H1 (cell line): ENCODE measurements at regions not wholly inside any gene's neighbourhood (a gene's known extent, or its start where the extent isn't known, plus 50 kb on each side); places are given as distances from the start of the nearest gene placed in this dataset.

Experiments
- CTCF ChIA-PET: fragments of 300-600 bp; sonication (Branson Sonifier 250); formaldehyde crosslinking; loops from one replicate; lab custom pipeline; 2021; ENCODE audit not compliant: partially characterized antibody; lab: Charles Lee
- POLR2A ChIA-PET: fragments of 300-600 bp; sonication (Branson Sonifier 250); formaldehyde crosslinking; loops from one replicate; lab custom pipeline; 2021; ENCODE audit warnings: inconsistent platforms; ENCODE audit not compliant: partially characterized antibody; lab: Charles Lee
- DNase-seq, 2 experiments: peaks; one replicate each; pipeline versions ENCODE4 v3.0.0 to v3.0.0-alpha.2; 2010 to 2022; ENCODE audit warnings: low spot score in 2 of 2, low read depth in 1 of 2, mixed read lengths in 1 of 2
- FAIRE-seq: peaks from 2 replicates; lab custom pipeline; 2011; peaks lifted over from hg19 to GRCh38; lab: Jason Lieb, UNC
- H2AFZ ChIP-seq: 2 replicates; pipeline ENCODE4 v1.8.1; 2012; ENCODE audit warnings: low read length, inconsistent platforms
- H2AK5ac ChIP-seq: 2 replicates; pipeline ENCODE4 v1.6.1; 2013; ENCODE audit warnings: low read depth, low read length
- H2BK120ac ChIP-seq: replicated peaks from 2 replicates; pipeline ENCODE3; 2013; ENCODE audit warnings: low read depth, low read length, inconsistent platforms
- H2BK12ac ChIP-seq: 2 replicates; pipeline ENCODE4 v1.6.1; 2013; ENCODE audit warnings: low read depth, low read length
- H2BK15ac ChIP-seq: 2 replicates; pipeline ENCODE4 v1.6.1; 2013; ENCODE audit warnings: low read length
- H2BK20ac ChIP-seq: 2 replicates; pipeline ENCODE4 v1.6.1; 2013; ENCODE audit warnings: low read length
- H2BK5ac ChIP-seq: 2 replicates; pipeline ENCODE4 v1.6.1; 2013; ENCODE audit warnings: low read depth, low read length
- H3K14ac ChIP-seq: 2 replicates; pipeline ENCODE4 v1.6.1; 2013; ENCODE audit warnings: inconsistent platforms; ENCODE audit not compliant: insufficient read length
- H3K18ac ChIP-seq: 2 replicates; pipeline ENCODE4 v1.6.1; 2013; ENCODE audit warnings: low read length; ENCODE audit errors: extremely low read depth
- H3K23ac ChIP-seq: 2 replicates; pipeline ENCODE4 v1.6.1; 2013; ENCODE audit warnings: inconsistent platforms; ENCODE audit not compliant: insufficient read length
- H3K23me2 ChIP-seq: 2 replicates; pipeline ENCODE4 v1.6.1; 2013; ENCODE audit warnings: low read depth, low read length
- H3K27ac ChIP-seq: 2 replicates; pipeline ENCODE4 v1.6.1; 2011; ENCODE audit warnings: low read depth, low read length, inconsistent platforms
- H3K27me3 ChIP-seq, 4 experiments: replicated peaks in 1 of 4; 1 replicate in 1 of 4; 2 replicates in 3 of 4; pipeline versions ENCODE4 v1.6.1 to v1.8.1; 2011 to 2013; ENCODE audit warnings: low read length in 3 of 4, mild to moderate bottlenecking in 3 of 4, inconsistent platforms in 2 of 4, mixed read lengths in 2 of 4, moderate library complexity in 1 of 4; ENCODE audit not compliant: control insufficient read depth in 3 of 4, insufficient read depth in 3 of 4; ENCODE audit errors: extremely low read depth in 1 of 4
- H3K36me3 ChIP-seq, 4 experiments: 2 replicates each; pipeline versions ENCODE4 v1.6.1 to v1.8.1; 2011 to 2013; ENCODE audit warnings: mild to moderate bottlenecking in 4 of 4, low read length in 3 of 4, moderate library complexity in 2 of 4, control low read depth in 1 of 4, inconsistent platforms in 1 of 4; ENCODE audit not compliant: insufficient read depth in 4 of 4, control insufficient read depth in 2 of 4
- H3K4ac ChIP-seq: replicated peaks from 2 replicates; pipeline ENCODE3; 2013; ENCODE audit warnings: low read length, low read depth, mixed read lengths, inconsistent platforms; ENCODE audit not compliant: insufficient read length
- H3K4me1 ChIP-seq, 4 experiments: replicated peaks in 1 of 4; 1 replicate in 1 of 4; 2 replicates in 3 of 4; pipeline versions ENCODE4 v1.6.1 to v1.8.1; 2011 to 2013; ENCODE audit warnings: low read length in 3 of 4, inconsistent platforms in 2 of 4, mixed read lengths in 1 of 4; ENCODE audit not compliant: insufficient read depth in 4 of 4, control insufficient read depth in 3 of 4
- H3K4me2 ChIP-seq, 2 experiments: 2 replicates each; pipeline versions ENCODE4 v1.6.1 to v1.8.1; 2011 to 2013; ENCODE audit warnings: low read depth in 2 of 2, low read length in 2 of 2, control low read depth in 1 of 2, inconsistent platforms in 1 of 2, mild to moderate bottlenecking in 1 of 2; ENCODE audit not compliant: insufficient read depth in 1 of 2
- H3K4me3 ChIP-seq, 4 experiments: fragments of 200-600, 300-600 bp in 1 of 4; sonication (generic), shearing (Covaris generic), sonication (Bioruptor Twin) in 1 of 4; 2 replicates each; pipeline versions ENCODE4 v1.5.1 to v1.8.1; 2011 to 2016; ENCODE audit warnings: low read length in 4 of 4, low read depth in 3 of 4, control low read depth in 2 of 4, inconsistent platforms in 2 of 4, mild to moderate bottlenecking in 2 of 4, mixed read lengths in 1 of 4, moderate library complexity in 1 of 4; ENCODE audit not compliant: insufficient read depth in 2 of 4; ENCODE audit errors: extremely low read depth in 1 of 4
- H3K56ac ChIP-seq: replicated peaks from 2 replicates; pipeline ENCODE3; 2013; ENCODE audit warnings: low read depth, mild to moderate bottlenecking, mixed read lengths, low read length, inconsistent platforms; ENCODE audit not compliant: insufficient read length
- H3K79me1 ChIP-seq: 2 replicates; pipeline ENCODE4 v1.6.1; 2013; ENCODE audit warnings: low read depth, low read length, control low read depth
- H3K79me2 ChIP-seq, 2 experiments: 2 replicates each; pipeline versions ENCODE4 v1.6.1 to v1.8.1; 2012 to 2013; ENCODE audit warnings: low read length in 2 of 2, mild to moderate bottlenecking in 2 of 2, inconsistent platforms in 1 of 2; ENCODE audit not compliant: insufficient read depth in 2 of 2, control insufficient read depth in 1 of 2
- H3K9ac ChIP-seq, 4 experiments: replicated peaks in 1 of 4; 1 replicate in 1 of 4; 2 replicates in 3 of 4; pipeline versions ENCODE4 v1.6.1 to v1.8.1; 2011 to 2013; ENCODE audit warnings: low read depth in 3 of 4, low read length in 3 of 4, control low read depth in 2 of 4, mild to moderate bottlenecking in 2 of 4, moderate library complexity in 2 of 4, inconsistent platforms in 1 of 4; ENCODE audit errors: extremely low read depth in 1 of 4
- H3K9me3 ChIP-seq, 2 experiments: 2 replicates each; pipeline versions ENCODE4 v1.6.1 to v1.8.1; 2012 to 2013; ENCODE audit warnings: mild to moderate bottlenecking in 2 of 2, moderate library complexity in 2 of 2, control low read depth in 1 of 2, inconsistent platforms in 1 of 2, low read depth in 1 of 2, low read length in 1 of 2, mixed read lengths in 1 of 2; ENCODE audit not compliant: insufficient read depth in 2 of 2
- H4K20me1 ChIP-seq, 2 experiments: replicated peaks in 1 of 2; 2 replicates each; pipeline versions ENCODE3 to v1.8.1; 2011 to 2013; ENCODE audit warnings: inconsistent platforms in 2 of 2, low read length in 2 of 2, mild to moderate bottlenecking in 1 of 2; ENCODE audit not compliant: insufficient read depth in 2 of 2, control insufficient read depth in 1 of 2
- H4K5ac ChIP-seq: 2 replicates; pipeline ENCODE4 v1.6.1; 2013; ENCODE audit warnings: low read length, low read depth, mixed read lengths, inconsistent platforms; ENCODE audit not compliant: insufficient read length
- H4K8ac ChIP-seq: 2 replicates; pipeline ENCODE4 v1.8.0; 2013; ENCODE audit warnings: mild to moderate bottlenecking, moderate library complexity, low read length, inconsistent platforms; ENCODE audit not compliant: insufficient read depth; ENCODE audit errors: extremely low read depth
- H4K91ac ChIP-seq: replicated peaks from 2 replicates; pipeline ENCODE3; 2013; ENCODE audit warnings: low read length, mixed read lengths, inconsistent platforms; ENCODE audit not compliant: insufficient read length
- CBX8 ChIP-seq: fragments of 300-800, 300-1000 bp; sonication (generic); IDR thresholded peaks from 2 replicates; pipeline ENCODE4 v1.7.1; 2016; ENCODE audit warnings: low read depth, low read length, borderline replicate concordance
- RAD21 ChIP-seq, 2 experiments: IDR thresholded peaks in 1 of 2; conservative IDR thresholded peaks in 1 of 2; 2 replicates each; pipeline ENCODE4 v1.6.1; 2011; ENCODE audit warnings: low read depth in 2 of 2, low read length in 2 of 2, improper control_type of control experiment in 1 of 2, inconsistent platforms in 1 of 2, mild to moderate bottlenecking in 1 of 2, moderate library complexity in 1 of 2
- WGBS, 2 experiments: shearing (Covaris generic) in 1 of 2; methylation state at CpG; one replicate each; pipeline versions ENCODE4 v1.1.6 to v1.1.7; 2013 to 2015; ENCODE audit warnings: low lambda C conversion rate in 2 of 2, mixed read lengths in 2 of 2, inconsistent platforms in 1 of 2, low coverage in 1 of 2, missing lambda C conversion rate in 1 of 2; ENCODE audit not compliant: insufficient replicate concordance in 2 of 2, insufficient coverage in 1 of 2, insufficient read length in 1 of 2; ENCODE audit errors: extremely low coverage in 1 of 2, missing lambda C conversion rate in 1 of 2; 5-methylcytosine and 5-hydroxymethylcytosine counted together
- TF ChIP-seq, protein P1 (sequence below): IDR thresholded peaks from 2 replicates; pipeline ENCODE4 v1.6.1; 2011; ENCODE audit warnings: low read depth, mild to moderate bottlenecking, low read length; ENCODE audit not compliant: insufficient read depth

DNA sequence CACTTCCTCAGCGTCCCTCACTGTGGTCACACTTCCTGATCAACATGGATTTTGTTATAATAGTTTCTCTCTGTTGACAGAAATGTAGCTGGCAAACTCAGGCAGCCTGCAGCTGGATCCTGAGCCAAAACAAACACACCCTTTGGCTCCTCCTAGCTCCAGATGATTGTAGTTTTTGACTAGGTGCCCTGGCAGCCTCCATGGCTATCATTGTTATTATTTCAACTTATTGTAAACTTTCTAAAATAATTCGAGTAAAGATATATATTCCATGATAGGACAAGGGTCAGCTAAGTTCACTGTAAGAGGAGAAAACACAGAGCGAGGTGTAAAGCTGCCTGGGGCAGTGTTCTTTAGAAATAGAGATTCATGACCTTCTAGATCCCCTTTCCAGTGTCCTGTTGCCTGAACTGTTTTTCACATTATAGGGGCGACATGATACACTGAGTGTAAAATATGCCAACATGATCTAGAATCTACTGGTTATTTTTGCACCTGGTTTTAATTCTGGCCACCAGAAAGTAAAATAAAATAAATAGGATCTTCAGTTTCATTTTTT is 98.2 kb upstream of the HDGFL1 start:
- H3K14ac ChIP-seq: no peak overlapping the region
- H4K91ac ChIP-seq: no peak overlapping the region
- H3K4me1 ChIP-seq: peaks cover 0 to 5% (median 4%) of the 10 kb centered on the region in 4 experiments; a peak in 3 of 7 replicates
- no peak overlapping the region for H2BK120ac ChIP-seq
- no peak overlapping the region for H4K5ac ChIP-seq
- WGBS, 2 experiments: 74% methylated on average over 4 of the region's 4 CpGs; no CpG with 5 or more reads in 1 of the 2 experiments
- no peak overlapping the region for H2BK20ac ChIP-seq
- no peak overlapping the region for H3K9ac ChIP-seq
- H3K27ac ChIP-seq: no peak overlapping the region
- H4K8ac ChIP-seq: no peak overlapping the region
- H2BK5ac ChIP-seq: no peak overlapping the region
- TF ChIP-seq, protein P1, sequence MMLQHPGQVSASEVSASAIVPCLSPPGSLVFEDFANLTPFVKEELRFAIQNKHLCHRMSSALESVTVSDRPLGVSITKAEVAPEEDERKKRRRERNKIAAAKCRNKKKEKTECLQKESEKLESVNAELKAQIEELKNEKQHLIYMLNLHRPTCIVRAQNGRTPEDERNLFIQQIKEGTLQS: no peak
- TF ChIP-seq CBX8 (no peak), RAD21 (IDR thresholded peaks at IDR 0.05 in 1 of 2, conservative IDR thresholded peaks at IDR 0.05 in 1 of 2; ENCODE audit: low read depth in 2 of 2, low read length in 2 of 2) (peak; percentile 22 to 36; a peak in 3 of 4 replicates)
- TF ChIP-seq, all 59 proteins: peak for 1
- Histone ChIP-seq H4K20me1 (no peaks in the 10 kb centered on the region), H2AK5ac (no peak overlapping the region), H3K4me3 (no peak overlapping the region), H3K79me1 (no peaks in the 10 kb centered on the region), H2AFZ (no peak overlapping the region), H2BK15ac (no peak overlapping the region), H3K56ac (no peak overlapping the region), H3K23me2 (no peaks in the 10 kb centered on the region), H2BK12ac (no peak overlapping the region), H3K4me2 (no peak overlapping the region), H3K36me3 (no peaks in the 10 kb centered on the region), H3K27me3 (no peaks in the 10 kb centered on the region), H3K4ac (no peak overlapping the region), H3K79me2 (no peaks in the 10 kb centered on the region), H3K9me3 (no peaks in the 10 kb centered on the region), H3K23ac (no peak overlapping the region), H3K18ac (no peak overlapping the region)
- POLR2A ChIA-PET: no interaction called here
- no peak for FAIRE-seq
- CTCF ChIA-PET: interaction anchor here (0.6 kb wide), 1 partner anchor 1111 kb away, joined by 3 read pairs; no protein-coding TSS in a partner anchor
- no peak for DNase-seq
